ENCODE measurements at regions not wholly inside any gene's neighbourhood (a gene's known extent, or its start where the extent isn't known, plus 50 kb on each side); places are given as distances from the start of the nearest gene placed in this dataset.

DNA sequence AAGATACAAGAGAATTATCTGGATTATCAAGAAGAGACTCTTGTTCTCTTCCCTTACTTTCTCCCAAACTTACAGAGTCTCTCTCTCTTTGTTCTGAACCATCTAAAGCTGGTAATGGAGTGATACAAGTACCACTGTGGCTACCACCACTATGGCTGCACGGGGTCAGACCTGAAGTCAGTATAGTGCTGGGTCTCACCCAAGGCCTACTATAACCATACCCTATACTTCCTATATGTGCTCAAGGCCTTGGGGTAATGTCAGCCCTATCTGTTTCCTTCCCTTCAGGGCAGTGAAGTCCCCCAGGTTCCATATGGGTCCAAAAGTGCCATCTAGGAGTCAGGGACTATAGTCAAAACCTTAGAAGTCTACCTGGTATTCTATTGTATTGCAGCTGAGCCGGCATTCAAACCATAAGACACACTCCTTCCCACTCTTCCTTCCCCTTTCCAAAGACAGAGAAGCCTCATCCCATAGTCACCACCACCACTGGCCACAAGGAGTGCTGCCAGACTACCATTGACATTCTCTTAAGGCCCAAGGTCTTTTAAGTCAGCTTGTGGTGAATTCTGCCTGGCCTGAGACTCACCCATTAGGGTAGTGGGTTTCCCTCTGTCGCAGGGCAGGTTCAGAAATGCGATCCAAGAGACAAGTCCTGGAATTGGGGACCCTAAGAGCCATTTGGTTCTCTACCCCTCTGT is 615.0 kb upstream of the NECTIN3 start:
- H3K4me1 Mint-ChIP-seq: no peaks in the 10 kb centered on the region
- H3K36me3 Mint-ChIP-seq: no peaks in the 10 kb centered on the region
- no peaks in the 10 kb centered on the region for H3K27me3 ChIP-seq (ENCODE audit: insufficient read depth, low read length)
- peaks cover 0 to 3% (median 0%) of the 10 kb centered on the region in 8 donors for H3K9me3 Mint-ChIP-seq
- ChIA-PET CTCF (ENCODE audit: partially characterized antibody) (no interaction called here), POLR2A (ENCODE audit: partially characterized antibody) (no interaction called here)
- H3K4me3 Mint-ChIP-seq: no peak overlapping the region
- no peaks in the 10 kb centered on the region for H3K36me3 ChIP-seq (ENCODE audit: insufficient read depth, low read length)
- H3K9me3 ChIP-seq (ENCODE audit: control insufficient read depth in 1 of 2, low read length in 2 of 2): no peaks in the 10 kb centered on the region
- intact Hi-C loops (cut with micrococcal nuclease): no loop called here
- DNase-seq: no peak
- H3K4me1 ChIP-seq (ENCODE audit: insufficient read depth, low read length): no peaks in the 10 kb centered on the region
- H3K27me3 Mint-ChIP-seq: peaks cover 1 to 2% of the 10 kb centered on the region in 2 donors
- no peak overlapping the region for H3K27ac Mint-ChIP-seq
- no peak overlapping the region for H3K4me3 ChIP-seq (ENCODE audit: low read length in 2 of 2)
- no peak overlapping the region for H3K27ac ChIP-seq (ENCODE audit: low read depth, low read length)

DNA sequence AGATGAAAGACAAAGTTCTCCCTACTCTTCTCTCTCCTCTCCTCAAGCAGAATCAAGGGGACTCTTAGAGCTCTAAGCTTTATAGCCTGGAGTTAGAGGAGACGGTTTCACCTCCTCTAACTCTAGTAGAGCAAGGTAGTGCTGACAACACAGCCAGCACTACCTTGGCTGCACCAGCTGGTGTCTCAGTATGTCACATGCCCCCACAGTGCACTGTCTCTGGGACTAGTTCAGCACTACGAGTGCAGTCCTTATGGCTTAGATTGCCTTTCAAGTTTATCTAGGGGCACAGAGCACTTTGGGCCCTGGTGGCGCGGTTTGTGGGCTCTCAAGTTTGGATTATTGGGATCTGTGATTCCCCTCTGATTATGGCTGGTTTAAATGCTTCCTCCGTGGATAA is 614.1 kb upstream of the NECTIN3 start:
- Mint-ChIP-seq H3K27ac (no peak overlapping the region), H3K4me1 (no peaks in the 10 kb centered on the region), H3K4me3 (no peak overlapping the region), H3K9me3 (peaks cover 0 to 3% (median 0%) of the 10 kb centered on the region in 8 donors), H3K36me3 (no peaks in the 10 kb centered on the region), H3K27me3 (peaks cover 1 to 2% of the 10 kb centered on the region in 2 donors)
- CTCF ChIA-PET (ENCODE audit: partially characterized antibody): no interaction called here
- intact Hi-C loops (cut with micrococcal nuclease): no loop called here
- DNase-seq: no peak
- Histone ChIP-seq H3K4me1 (ENCODE audit: insufficient read depth, low read length) (no peaks in the 10 kb centered on the region), H3K4me3 (ENCODE audit: low read length in 2 of 2) (no peak overlapping the region), H3K27me3 (ENCODE audit: insufficient read depth, low read length) (no peaks in the 10 kb centered on the region), H3K36me3 (ENCODE audit: insufficient read depth, low read length) (no peaks in the 10 kb centered on the region), H3K9me3 (ENCODE audit: control insufficient read depth in 1 of 2, low read length in 2 of 2) (no peaks in the 10 kb centered on the region), H3K27ac (ENCODE audit: low read depth, low read length) (no peak overlapping the region)
- POLR2A ChIA-PET (ENCODE audit: partially characterized antibody): no interaction called here

DNA sequence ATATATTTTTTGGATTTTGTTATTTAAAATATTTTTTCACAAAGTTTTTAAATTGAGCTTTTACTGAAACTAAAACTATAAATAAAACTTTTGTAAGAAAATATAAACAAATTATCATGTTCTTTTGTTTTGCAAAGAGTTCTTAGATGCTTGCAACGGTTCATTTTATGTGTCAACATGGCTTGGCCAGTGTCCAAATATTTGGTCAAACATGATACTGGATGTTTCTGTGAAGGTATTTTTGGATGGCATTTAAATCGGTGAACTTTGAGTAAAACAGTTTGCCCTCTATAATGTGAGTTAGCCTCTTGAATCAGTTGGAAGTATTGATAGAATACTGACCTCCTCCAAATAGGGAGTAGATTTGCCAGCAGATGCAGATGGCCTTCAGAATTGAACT is 612.6 kb upstream of the NECTIN3 start:
- ChIA-PET CTCF (ENCODE audit: partially characterized antibody) (no interaction called here), POLR2A (ENCODE audit: partially characterized antibody) (no interaction called here)
- DNase-seq: no peak
- Mint-ChIP-seq H3K27ac (no peak overlapping the region), H3K4me1 (no peaks in the 10 kb centered on the region), H3K36me3 (no peaks in the 10 kb centered on the region), H3K9me3 (peaks cover 0 to 3% (median 0%) of the 10 kb centered on the region in 8 donors), H3K4me3 (no peak overlapping the region), H3K27me3 (peaks cover 1 to 5% of the 10 kb centered on the region in 2 donors)
- H3K27ac ChIP-seq (ENCODE audit: low read depth, low read length): no peak overlapping the region
- intact Hi-C loops (cut with micrococcal nuclease): no loop called here
- H3K27me3 ChIP-seq (ENCODE audit: insufficient read depth, low read length): no peaks in the 10 kb centered on the region
- H3K9me3 ChIP-seq (ENCODE audit: control insufficient read depth in 1 of 2, low read length in 2 of 2): no peaks in the 10 kb centered on the region
- no peaks in the 10 kb centered on the region for H3K4me1 ChIP-seq (ENCODE audit: insufficient read depth, low read length)
- no peak overlapping the region for H3K4me3 ChIP-seq (ENCODE audit: low read length in 2 of 2)
- H3K36me3 ChIP-seq (ENCODE audit: insufficient read depth, low read length): no peaks in the 10 kb centered on the region

DNA sequence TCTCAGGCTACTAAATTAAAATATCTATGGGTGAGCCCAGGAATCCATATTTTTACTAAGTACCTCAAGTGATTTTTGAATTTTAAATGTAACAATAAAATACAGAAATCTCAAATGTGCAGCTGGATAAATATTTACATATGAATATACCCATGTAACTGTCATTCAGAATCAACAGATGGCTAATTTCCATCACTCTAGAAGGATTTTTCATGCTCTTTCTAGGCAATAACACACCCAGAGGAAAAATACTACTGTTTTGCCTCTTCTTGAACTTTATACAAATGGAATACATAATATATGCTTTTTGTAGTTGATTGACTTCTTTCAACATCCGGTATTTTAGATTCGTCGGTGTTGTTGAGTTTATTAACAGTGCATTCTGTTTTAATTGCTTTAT is 601.3 kb upstream of the NECTIN3 start:
- CTCF ChIA-PET (ENCODE audit: partially characterized antibody): no interaction called here
- H3K27me3 Mint-ChIP-seq: peaks cover 6 to 9% of the 10 kb centered on the region in 2 donors

GRCh38 chr3:110473405-110473804 is 598.2 kb upstream of the NECTIN3 start:
- CTCF ChIA-PET (ENCODE audit: partially characterized antibody): no interaction called here
- POLR2A ChIA-PET (ENCODE audit: partially characterized antibody): no interaction called here
- Mint-ChIP-seq H3K9me3 (peaks cover 0 to 2% (median 0%) of the 10 kb centered on the region in 8 donors), H3K27me3 (peaks cover 6 to 8% of the 10 kb centered on the region in 2 donors), H3K36me3 (no peaks in the 10 kb centered on the region), H3K27ac (no peak overlapping the region), H3K4me1 (no peaks in the 10 kb centered on the region), H3K4me3 (no peak overlapping the region)
- H3K4me1 ChIP-seq (ENCODE audit: insufficient read depth, low read length): no peaks in the 10 kb centered on the region
- H3K4me3 ChIP-seq (ENCODE audit: low read length in 2 of 2): no peak overlapping the region
- no peaks in the 10 kb centered on the region for H3K9me3 ChIP-seq (ENCODE audit: control insufficient read depth in 1 of 2, low read length in 2 of 2)
- H3K27ac ChIP-seq (ENCODE audit: low read depth, low read length): no peak overlapping the region
- DNase-seq: no peak
- H3K27me3 ChIP-seq (ENCODE audit: insufficient read depth, low read length): no peaks in the 10 kb centered on the region
- no peaks in the 10 kb centered on the region for H3K36me3 ChIP-seq (ENCODE audit: insufficient read depth, low read length)
- intact Hi-C loops (cut with micrococcal nuclease): no loop called here

More for the DNA sequence above, 601.3 kb upstream of the NECTIN3 start:
- intact Hi-C loops (cut with micrococcal nuclease): no loop called here
- Mint-ChIP-seq H3K27ac (no peak overlapping the region), H3K4me1 (no peaks in the 10 kb centered on the region), H3K9me3 (peaks cover 0 to 2% (median 0%) of the 10 kb centered on the region in 8 donors), H3K4me3 (no peak overlapping the region), H3K36me3 (no peaks in the 10 kb centered on the region)
- Histone ChIP-seq H3K27ac (ENCODE audit: low read depth, low read length) (no peak overlapping the region), H3K4me3 (ENCODE audit: low read length in 2 of 2) (no peak overlapping the region), H3K4me1 (ENCODE audit: insufficient read depth, low read length) (no peaks in the 10 kb centered on the region), H3K9me3 (ENCODE audit: control insufficient read depth in 1 of 2, low read length in 2 of 2) (no peaks in the 10 kb centered on the region), H3K36me3 (ENCODE audit: insufficient read depth, low read length) (no peaks in the 10 kb centered on the region), H3K27me3 (ENCODE audit: insufficient read depth, low read length) (no peaks in the 10 kb centered on the region)
- DNase-seq: no peak
- POLR2A ChIA-PET (ENCODE audit: partially characterized antibody): no interaction called here

- Mint-ChIP-seq H3K27ac (no peak overlapping the region), H3K4me3 (no peak overlapping the region), H3K4me1 (no peaks in the 10 kb centered on the region), H3K27me3 (peaks cover 6 to 8% of the 10 kb centered on the region in 2 donors), H3K36me3 (no peaks in the 10 kb centered on the region), H3K9me3 (peaks cover 0 to 2% (median 0%) of the 10 kb centered on the region in 8 donors)
- intact Hi-C loops (cut with micrococcal nuclease): no loop called here
- POLR2A ChIA-PET (ENCODE audit: partially characterized antibody): no interaction called here
- Histone ChIP-seq H3K4me1 (ENCODE audit: insufficient read depth, low read length) (no peaks in the 10 kb centered on the region), H3K9me3 (ENCODE audit: control insufficient read depth in 1 of 2, low read length in 2 of 2) (no peaks in the 10 kb centered on the region), H3K27me3 (ENCODE audit: insufficient read depth, low read length) (no peaks in the 10 kb centered on the region), H3K27ac (ENCODE audit: low read depth, low read length) (no peak overlapping the region), H3K36me3 (ENCODE audit: insufficient read depth, low read length) (no peaks in the 10 kb centered on the region), H3K4me3 (ENCODE audit: low read length in 2 of 2) (no peak overlapping the region)
- no peak for DNase-seq
- CTCF ChIA-PET (ENCODE audit: partially characterized antibody): no interaction called here
These were observed 597.2 kb upstream of the NECTIN3 start for GRCh38 chr3:110474397-110474796.

- Histone ChIP-seq H3K27ac (ENCODE audit: low read depth, low read length) (no peak overlapping the region), H3K36me3 (ENCODE audit: insufficient read depth, low read length) (no peaks in the 10 kb centered on the region), H3K27me3 (ENCODE audit: insufficient read depth, low read length) (no peaks in the 10 kb centered on the region), H3K4me1 (ENCODE audit: insufficient read depth, low read length) (no peaks in the 10 kb centered on the region), H3K4me3 (ENCODE audit: low read length in 2 of 2) (no peak overlapping the region), H3K9me3 (ENCODE audit: control insufficient read depth in 1 of 2, low read length in 2 of 2) (no peaks in the 10 kb centered on the region)
- peaks cover 5 to 10% of the 10 kb centered on the region in 2 donors for H3K27me3 Mint-ChIP-seq
- peaks cover 2 to 12% (median 3%) of the 10 kb centered on the region in 8 donors for H3K9me3 Mint-ChIP-seq
- CTCF ChIA-PET (ENCODE audit: partially characterized antibody): no interaction called here
- H3K4me1 Mint-ChIP-seq: no peaks in the 10 kb centered on the region
- no peaks in the 10 kb centered on the region for H3K36me3 Mint-ChIP-seq
- intact Hi-C loops (cut with micrococcal nuclease): no loop called here
- H3K27ac Mint-ChIP-seq: no peak overlapping the region
- POLR2A ChIA-PET (ENCODE audit: partially characterized antibody): no interaction called here
- H3K4me3 Mint-ChIP-seq: no peak overlapping the region
- no peak for DNase-seq
These were observed 593.1 kb upstream of the NECTIN3 start for GRCh38 chr3:110478377-110479054.

Measured in CD4-positive, alpha-beta memory T cell (primary cell).